ENCODE measurements at regions not wholly inside any gene's neighbourhood (a gene's known extent, or its start where the extent isn't known, plus 50 kb on each side); places are given as distances from the start of the nearest gene placed in this dataset.

DNA sequence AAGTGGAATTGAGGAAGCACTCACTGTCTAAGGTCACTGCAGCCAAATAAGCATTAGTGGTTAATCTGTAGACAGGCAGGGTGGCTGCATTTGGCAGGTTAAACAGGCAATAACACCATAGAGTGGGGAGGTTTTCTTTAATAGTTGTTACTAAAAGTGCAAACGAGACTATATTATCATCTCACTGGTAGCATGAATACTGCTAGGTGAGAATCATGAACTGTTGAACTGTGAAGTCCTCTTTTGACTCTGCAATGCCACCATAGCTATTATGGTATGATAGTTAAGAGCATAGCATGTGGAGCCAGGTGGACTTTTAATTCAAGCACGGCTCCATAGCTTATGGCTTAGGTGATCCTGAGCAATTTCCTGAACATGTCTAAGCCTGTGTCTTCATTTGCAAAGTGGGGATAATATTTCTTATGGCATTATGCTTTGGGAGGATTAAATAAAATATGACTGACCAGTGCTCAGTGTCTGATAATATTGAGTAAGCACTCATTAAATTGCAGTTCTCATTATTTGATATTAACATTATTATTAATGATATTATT lies 235.6 kb upstream of the HHIP start:
- TF ChIP-seq, protein P1, sequence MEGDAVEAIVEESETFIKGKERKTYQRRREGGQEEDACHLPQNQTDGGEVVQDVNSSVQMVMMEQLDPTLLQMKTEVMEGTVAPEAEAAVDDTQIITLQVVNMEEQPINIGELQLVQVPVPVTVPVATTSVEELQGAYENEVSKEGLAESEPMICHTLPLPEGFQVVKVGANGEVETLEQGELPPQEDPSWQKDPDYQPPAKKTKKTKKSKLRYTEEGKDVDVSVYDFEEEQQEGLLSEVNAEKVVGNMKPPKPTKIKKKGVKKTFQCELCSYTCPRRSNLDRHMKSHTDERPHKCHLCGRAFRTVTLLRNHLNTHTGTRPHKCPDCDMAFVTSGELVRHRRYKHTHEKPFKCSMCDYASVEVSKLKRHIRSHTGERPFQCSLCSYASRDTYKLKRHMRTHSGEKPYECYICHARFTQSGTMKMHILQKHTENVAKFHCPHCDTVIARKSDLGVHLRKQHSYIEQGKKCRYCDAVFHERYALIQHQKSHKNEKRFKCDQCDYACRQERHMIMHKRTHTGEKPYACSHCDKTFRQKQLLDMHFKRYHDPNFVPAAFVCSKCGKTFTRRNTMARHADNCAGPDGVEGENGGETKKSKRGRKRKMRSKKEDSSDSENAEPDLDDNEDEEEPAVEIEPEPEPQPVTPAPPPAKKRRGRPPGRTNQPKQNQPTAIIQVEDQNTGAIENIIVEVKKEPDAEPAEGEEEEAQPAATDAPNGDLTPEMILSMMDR (IDR thresholded peaks at IDR 0.05) = no peak
- no peak for TF ChIP-seq POLR2A (IDR thresholded peaks at IDR 0.05)

Data from body of pancreas (tissue), 4 donors.